ENCODE measurements at regions not wholly inside any gene's neighbourhood (a gene's known extent, or its start where the extent isn't known, plus 50 kb on each side); places are given as distances from the start of the nearest gene placed in this dataset.

- no peak overlapping the region for H3K27ac ChIP-seq
- no peak for TF ChIP-seq CTCF (conservative IDR thresholded peaks at IDR 0.05)
These were observed 144.2 kb upstream of the CEP126 start for GRCh38 chr11:101770648-101771047.

GRCh38 chr11:101765932-101766331, 148.9 kb upstream of the CEP126 start:
- H3K27ac ChIP-seq = no peak overlapping the region; the same call in 1 of the 2 replicates
- TF ChIP-seq CTCF (conservative IDR thresholded peaks at IDR 0.05) = no peak

GRCh38 chr11:101759771-101760450, 154.9 kb upstream of the CEP126 start:
- peak; percentile 82 for TF ChIP-seq CTCF (conservative IDR thresholded peaks at IDR 0.05)
- H3K27ac ChIP-seq = no peak overlapping the region

- TF ChIP-seq CTCF (conservative IDR thresholded peaks at IDR 0.05) = no peak
- H3K27ac ChIP-seq = no peak overlapping the region
These were observed 157.1 kb upstream of the CEP126 start for GRCh38 chr11:101757741-101758140.

- TF ChIP-seq CTCF (conservative IDR thresholded peaks at IDR 0.05) = no peak
- H3K27ac ChIP-seq = no peak overlapping the region
These were observed 165.0 kb upstream of the TRPC6 start for GRCh38 chr11:101748572-101749344.

GRCh38 chr11:101745756-101746155, 161.9 kb upstream of the TRPC6 start:
- no peak for TF ChIP-seq CTCF (conservative IDR thresholded peaks at IDR 0.05)
- no peak overlapping the region for H3K27ac ChIP-seq

- TF ChIP-seq CTCF (conservative IDR thresholded peaks at IDR 0.05) = no peak
- H3K27ac ChIP-seq = no peak overlapping the region
These were observed 160.0 kb upstream of the TRPC6 start for GRCh38 chr11:101743828-101744227.

All from VCaP (cell line).